ENCODE measurements at regions not wholly inside any gene's neighbourhood (a gene's known extent, or its start where the extent isn't known, plus 50 kb on each side); places are given as distances from the start of the nearest gene placed in this dataset.

GRCh38 chr3:163664466-163664865 lies 1413.8 kb downstream of the SI start:
- no peak for TF ChIP-seq POLR2A (IDR thresholded peaks at IDR 0.05)
- TF ChIP-seq EP300 (IDR thresholded peaks at IDR 0.05): no peak
- TF ChIP-seq POLR2AphosphoS5 (IDR thresholded peaks at IDR 0.05): no peak
- WGBS, 2 donors: 86 to 92% methylated on average over 2 of the region's 2 CpGs
- no peaks in the 10 kb centered on the region for H3K4me1 ChIP-seq
- H3K36me3 ChIP-seq: no peaks in the 10 kb centered on the region
- H3K27me3 ChIP-seq: no peaks in the 10 kb centered on the region
- DNase-seq (no peak), ATAC-seq (ENCODE audit: low FRiP score in 2 of 2) (no peak)
- no peak overlapping the region for H3K27ac ChIP-seq
- no peaks in the 10 kb centered on the region for H3K9me3 ChIP-seq
- no peak overlapping the region for H3K4me3 ChIP-seq

- DNase-seq (no peak), ATAC-seq (ENCODE audit: low FRiP score in 2 of 2) (no peak)
- 89 to 95% methylated on average over 2 of the region's 2 CpGs for WGBS, 2 donors
- H3K36me3 ChIP-seq: no peaks in the 10 kb centered on the region
- no peaks in the 10 kb centered on the region for H3K27me3 ChIP-seq
- H3K27ac ChIP-seq: no peak overlapping the region
- TF ChIP-seq EP300 (IDR thresholded peaks at IDR 0.05) (no peak), CTCF (IDR thresholded peaks at IDR 0.05) (no peak), POLR2A (IDR thresholded peaks at IDR 0.05) (no peak), POLR2AphosphoS5 (IDR thresholded peaks at IDR 0.05) (no peak)
- H3K9me3 ChIP-seq: no peaks in the 10 kb centered on the region
- H3K4me3 ChIP-seq: no peak overlapping the region
- no peaks in the 10 kb centered on the region for H3K4me1 ChIP-seq
Observed at GRCh38 chr3:163657088-163657487, 1421.2 kb downstream of the SI start.

- Histone ChIP-seq H3K9me3 (no peaks in the 10 kb centered on the region), H3K4me1 (no peaks in the 10 kb centered on the region), H3K4me3 (no peak overlapping the region), H3K27ac (no peak overlapping the region), H3K27me3 (no peaks in the 10 kb centered on the region), H3K36me3 (no peaks in the 10 kb centered on the region)
- ATAC-seq (ENCODE audit: low FRiP score in 2 of 2) (peak in 1 of 2 donors; percentile 24), DNase-seq (peak in 1 of 2 donors; percentile 41)
- 88 to 96% methylated on average over 7 to 11 of the region's 11 CpGs for WGBS, 2 donors
- TF ChIP-seq CTCF (IDR thresholded peaks at IDR 0.05) (no peak), POLR2A (IDR thresholded peaks at IDR 0.05) (no peak), EP300 (IDR thresholded peaks at IDR 0.05) (no peak), POLR2AphosphoS5 (IDR thresholded peaks at IDR 0.05) (no peak)
Observed at GRCh38 chr3:163655021-163655420, 1423.3 kb downstream of the SI start.

- ATAC-seq (ENCODE audit: low FRiP score in 2 of 2): no peak
- no peaks in the 10 kb centered on the region for H3K9me3 ChIP-seq
- H3K4me1 ChIP-seq: no peaks in the 10 kb centered on the region
- no peak for DNase-seq
- WGBS, 2 donors: 33 to 41% methylated on average over 3 of the region's 3 CpGs
- TF ChIP-seq POLR2A (IDR thresholded peaks at IDR 0.05) (no peak), CTCF (IDR thresholded peaks at IDR 0.05) (no peak)
- no peaks in the 10 kb centered on the region for H3K27me3 ChIP-seq
- H3K4me3 ChIP-seq: no peak overlapping the region
- H3K27ac ChIP-seq: no peak overlapping the region
- H3K36me3 ChIP-seq: no peaks in the 10 kb centered on the region
Observed at GRCh38 chr3:163644172-163644571, 1434.1 kb downstream of the SI start.

- H3K4me1 ChIP-seq: no peaks in the 10 kb centered on the region
- no peaks in the 10 kb centered on the region for H3K9me3 ChIP-seq
- TF ChIP-seq EP300 (IDR thresholded peaks at IDR 0.05) (no peak), POLR2A (IDR thresholded peaks at IDR 0.05) (no peak), POLR2AphosphoS5 (IDR thresholded peaks at IDR 0.05) (no peak)
- H3K27me3 ChIP-seq: no peaks in the 10 kb centered on the region
- no peak for DNase-seq
- no peak overlapping the region for H3K4me3 ChIP-seq
- H3K27ac ChIP-seq: no peak overlapping the region
- 69 to 71% methylated on average over 5 of the region's 5 CpGs for WGBS, 2 donors
- H3K36me3 ChIP-seq: no peaks in the 10 kb centered on the region
- no peak for ATAC-seq (ENCODE audit: low FRiP score in 2 of 2)
Observed at GRCh38 chr3:163632722-163633121, 1445.6 kb downstream of the SI start.

- no peaks in the 10 kb centered on the region for H3K4me1 ChIP-seq
- no peak for DNase-seq
- TF ChIP-seq EP300 (IDR thresholded peaks at IDR 0.05) (no peak), POLR2AphosphoS5 (IDR thresholded peaks at IDR 0.05) (no peak), POLR2A (IDR thresholded peaks at IDR 0.05) (no peak), CTCF (IDR thresholded peaks at IDR 0.05) (no peak)
- no peak overlapping the region for H3K27ac ChIP-seq
- no peak for ATAC-seq (ENCODE audit: low FRiP score in 2 of 2)
- no peak overlapping the region for H3K4me3 ChIP-seq
- no peaks in the 10 kb centered on the region for H3K36me3 ChIP-seq
- no peaks in the 10 kb centered on the region for H3K27me3 ChIP-seq
- H3K9me3 ChIP-seq: no peaks in the 10 kb centered on the region
- WGBS, 2 donors: 93 to 94% methylated on average over 2 to 3 of the region's 3 CpGs
Observed at GRCh38 chr3:163626753-163627152, 1451.5 kb downstream of the SI start.
